ENCODE measurements at regions not wholly inside any gene's neighbourhood (a gene's known extent, or its start where the extent isn't known, plus 50 kb on each side); places are given as distances from the start of the nearest gene placed in this dataset.

GRCh38 chr20:17878912-17879602, 89.5 kb downstream of the SNX5 start:
- peaks cover 0 to 15% of the 10 kb centered on the region in 2 experiments for H3K27me3 ChIP-seq (replicated peaks in 1 of 2; ENCODE audit: control insufficient read depth in 2 of 2, extremely low read depth in 1 of 2, insufficient read depth in 2 of 2, low read length in 1 of 2)
- H3K4me1 ChIP-seq (ENCODE audit: control insufficient read depth in 1 of 2, extremely low read depth in 1 of 2, insufficient read depth in 2 of 2, low read length in 2 of 2), result peaks cover 0 to 6% of the 10 kb centered on the region in 2 experiments
- no peak overlapping the region for H3K27ac ChIP-seq (ENCODE audit: low read length)
- CTCF ChIA-PET, result no interaction called here
- no peaks in the 10 kb centered on the region for H3K36me3 Mint-ChIP-seq
- WGBS (ENCODE audit: insufficient coverage), result no CpG with 5 or more reads among the region's 6 CpGs
- no peaks in the 10 kb centered on the region for H3K9me3 ChIP-seq
- H3K9me3 Mint-ChIP-seq, result no peaks in the 10 kb centered on the region
- peak in 1 of 4 experiments; percentile 35 for ATAC-seq (replicated peaks in 1 of 4)
- H3K36me3 ChIP-seq (ENCODE audit: control insufficient read depth in 2 of 2, extremely low read depth in 1 of 2, insufficient read depth in 1 of 2, low read length in 1 of 2), result no peaks in the 10 kb centered on the region
- POLR2A ChIA-PET, result no interaction called here
- no peak overlapping the region for H3K4me3 ChIP-seq (ENCODE audit: control insufficient read depth in 1 of 2, extremely low read depth in 1 of 2, low read length in 1 of 2)
- no peak overlapping the region for H3K27ac Mint-ChIP-seq
- peaks cover 8 to 26% (median 17%) of the 10 kb centered on the region in 3 donors for H3K4me1 Mint-ChIP-seq
- H3K4me3 Mint-ChIP-seq, result no peak overlapping the region
- peaks cover 6 to 12% of the 10 kb centered on the region in 2 donors for H3K27me3 Mint-ChIP-seq
- peak in 1 of 35 experiments; percentile 19 for DNase-seq

- H3K9me3 ChIP-seq, result no peaks in the 10 kb centered on the region
Observed at GRCh38 chr20:17878069-17878911, 90.3 kb downstream of the SNX5 start.

GRCh38 chr20:17875981-17876385, 92.6 kb downstream of the SNX5 start:
- H3K4me3 ChIP-seq (ENCODE audit: control insufficient read depth in 1 of 2, extremely low read depth in 1 of 2, low read length in 1 of 2), result no peak overlapping the region
- DNase-seq (no peak), ATAC-seq (replicated peaks in 1 of 4) (no peak)
- no peaks in the 10 kb centered on the region for H3K36me3 ChIP-seq (ENCODE audit: control insufficient read depth in 2 of 2, extremely low read depth in 1 of 2, insufficient read depth in 1 of 2, low read length in 1 of 2)
- H3K9me3 Mint-ChIP-seq, result no peaks in the 10 kb centered on the region
- whole genome bisulfite sequencing (ENCODE audit: insufficient coverage), result 66% methylated on average over 3 of the region's 10 CpGs
- ChIA-PET POLR2A (no interaction called here), CTCF (no interaction called here)
- H3K27me3 Mint-ChIP-seq, result peaks cover 6 to 8% of the 10 kb centered on the region in 2 donors
- no peak overlapping the region for H3K27ac ChIP-seq (ENCODE audit: low read length)
- no peaks in the 10 kb centered on the region for H3K36me3 Mint-ChIP-seq
- H3K4me3 Mint-ChIP-seq, result no peak overlapping the region
- H3K9me3 ChIP-seq, result no peaks in the 10 kb centered on the region
- peaks cover 21 to 40% (median 28%) of the 10 kb centered on the region in 3 donors for H3K4me1 Mint-ChIP-seq
- no peak overlapping the region for H3K27ac Mint-ChIP-seq
- peaks cover 0 to 18% of the 10 kb centered on the region in 2 experiments for H3K27me3 ChIP-seq (replicated peaks in 1 of 2; ENCODE audit: control insufficient read depth in 2 of 2, extremely low read depth in 1 of 2, insufficient read depth in 2 of 2, low read length in 1 of 2)
- peaks cover 0 to 10% of the 10 kb centered on the region in 2 experiments for H3K4me1 ChIP-seq (ENCODE audit: control insufficient read depth in 1 of 2, extremely low read depth in 1 of 2, insufficient read depth in 2 of 2, low read length in 2 of 2)

More at GRCh38 chr20:17878069-17878911, 90.3 kb downstream of the SNX5 start:
- no peak overlapping the region for H3K4me3 ChIP-seq (ENCODE audit: control insufficient read depth in 1 of 2, extremely low read depth in 1 of 2, low read length in 1 of 2)
- Mint-ChIP-seq H3K4me1 (peaks cover 8 to 29% (median 17%) of the 10 kb centered on the region in 3 donors), H3K27me3 (peaks cover 6 to 10% of the 10 kb centered on the region in 2 donors), H3K27ac (no peak overlapping the region), H3K36me3 (no peaks in the 10 kb centered on the region), H3K9me3 (no peaks in the 10 kb centered on the region), H3K4me3 (no peak overlapping the region)
- CTCF ChIA-PET, result no interaction called here
- H3K27ac ChIP-seq (ENCODE audit: low read length), result no peak overlapping the region
- no peak for DNase-seq
- no peak for ATAC-seq (replicated peaks in 1 of 4)
- POLR2A ChIA-PET, result no interaction called here
- peaks cover 0 to 6% of the 10 kb centered on the region in 2 experiments for H3K4me1 ChIP-seq (ENCODE audit: control insufficient read depth in 1 of 2, extremely low read depth in 1 of 2, insufficient read depth in 2 of 2, low read length in 2 of 2)
- H3K36me3 ChIP-seq (ENCODE audit: control insufficient read depth in 2 of 2, extremely low read depth in 1 of 2, insufficient read depth in 1 of 2, low read length in 1 of 2), result no peaks in the 10 kb centered on the region
- 88% methylated on average over 16 of the region's 18 CpGs for WGBS (ENCODE audit: insufficient coverage)
- peaks cover 0 to 20% of the 10 kb centered on the region in 2 experiments for H3K27me3 ChIP-seq (replicated peaks in 1 of 2; ENCODE audit: control insufficient read depth in 2 of 2, extremely low read depth in 1 of 2, insufficient read depth in 2 of 2, low read length in 1 of 2)

GRCh38 chr20:17875106-17875980, 93.3 kb downstream of the SNX5 start:
- H3K27me3 ChIP-seq (replicated peaks in 1 of 2; ENCODE audit: control insufficient read depth in 2 of 2, extremely low read depth in 1 of 2, insufficient read depth in 2 of 2, low read length in 1 of 2), result peaks cover 0 to 23% of the 10 kb centered on the region in 2 experiments
- POLR2A ChIA-PET, result no interaction called here
- CTCF ChIA-PET, result interaction anchor here in 1 of 2 donors (0.5 kb wide), 1 partner anchor 12 kb away, joined by 3 read pairs; no protein-coding TSS in a partner anchor
- H3K4me3 ChIP-seq (ENCODE audit: control insufficient read depth in 1 of 2, extremely low read depth in 1 of 2, low read length in 1 of 2), result no peak overlapping the region
- H3K27ac Mint-ChIP-seq, result no peak overlapping the region
- DNase-seq, result no peak
- peaks cover 6 to 11% of the 10 kb centered on the region in 2 donors for H3K27me3 Mint-ChIP-seq
- peaks cover 0 to 10% of the 10 kb centered on the region in 2 experiments for H3K4me1 ChIP-seq (ENCODE audit: control insufficient read depth in 1 of 2, extremely low read depth in 1 of 2, insufficient read depth in 2 of 2, low read length in 2 of 2)
- no peaks in the 10 kb centered on the region for H3K36me3 ChIP-seq (ENCODE audit: control insufficient read depth in 2 of 2, extremely low read depth in 1 of 2, insufficient read depth in 1 of 2, low read length in 1 of 2)
- no peaks in the 10 kb centered on the region for H3K9me3 ChIP-seq
- no peak for ATAC-seq (replicated peaks in 1 of 4)
- H3K27ac ChIP-seq (ENCODE audit: low read length), result no peak overlapping the region
- H3K36me3 Mint-ChIP-seq, result no peaks in the 10 kb centered on the region
- H3K4me1 Mint-ChIP-seq, result peaks cover 21 to 40% (median 28%) of the 10 kb centered on the region in 3 donors
- no peaks in the 10 kb centered on the region for H3K9me3 Mint-ChIP-seq
- 81% methylated on average over 8 of the region's 15 CpGs for WGBS (ENCODE audit: insufficient coverage)
- no peak overlapping the region for H3K4me3 Mint-ChIP-seq

GRCh38 chr20:17874271-17875105, 94.1 kb downstream of the SNX5 start:
- Histone ChIP-seq H3K4me3 (ENCODE audit: control insufficient read depth in 1 of 2, extremely low read depth in 1 of 2, low read length in 1 of 2) (no peak overlapping the region), H3K9me3 (no peaks in the 10 kb centered on the region), H3K36me3 (ENCODE audit: control insufficient read depth in 2 of 2, extremely low read depth in 1 of 2, insufficient read depth in 1 of 2, low read length in 1 of 2) (no peaks in the 10 kb centered on the region), H3K27ac (ENCODE audit: low read length) (no peak overlapping the region), H3K27me3 (replicated peaks in 1 of 2; ENCODE audit: control insufficient read depth in 2 of 2, extremely low read depth in 1 of 2, insufficient read depth in 2 of 2, low read length in 1 of 2) (peaks cover 0 to 28% of the 10 kb centered on the region in 2 experiments), H3K4me1 (ENCODE audit: control insufficient read depth in 1 of 2, extremely low read depth in 1 of 2, insufficient read depth in 2 of 2, low read length in 2 of 2) (peaks cover 0 to 10% of the 10 kb centered on the region in 2 experiments)
- no peak for ATAC-seq (replicated peaks in 1 of 4)
- ChIA-PET POLR2A (no interaction called here), CTCF (interaction anchor here in 1 of 2 donors (0.5 kb wide), 1 partner anchor 11 kb away, joined by 3 read pairs; no protein-coding TSS in a partner anchor)
- Mint-ChIP-seq H3K4me1 (peaks cover 21 to 40% (median 28%) of the 10 kb centered on the region in 3 donors), H3K36me3 (no peaks in the 10 kb centered on the region), H3K27me3 (peaks cover 6 to 11% of the 10 kb centered on the region in 2 donors), H3K9me3 (no peaks in the 10 kb centered on the region), H3K27ac (no peak overlapping the region), H3K4me3 (no peak overlapping the region)
- no peak for DNase-seq
- WGBS (ENCODE audit: insufficient coverage), result 46% methylated on average over 6 of the region's 7 CpGs
